Prostate gland (tissue), 2 donors: ENCODE measurements at regions not wholly inside any gene's neighbourhood (a gene's known extent, or its start where the extent isn't known, plus 50 kb on each side); places are given as distances from the start of the nearest gene placed in this dataset.

Source experiments
- POLR2A ChIP-seq: fragments of 450-650 bp; IDR thresholded peaks from one replicate; pipeline ENCODE4 v1.6.1; 2016; ENCODE audit warnings: antibody characterized with exemption, mild to moderate bottlenecking
- TF ChIP-seq, protein P1 (sequence below), 4 experiments: fragments of 200-600 bp in 2 of 4; fragments of 450-650 bp in 2 of 4; sonication (generic) in 2 of 4; IDR thresholded peaks; 1 replicate in 3 of 4; 2 replicates in 1 of 4; pipeline ENCODE4 v1.5.1; 2016 to 2019; ENCODE audit warnings: antibody characterized with exemption in 4 of 4, mild to moderate bottlenecking in 2 of 4, moderate library complexity in 2 of 4

DNA sequence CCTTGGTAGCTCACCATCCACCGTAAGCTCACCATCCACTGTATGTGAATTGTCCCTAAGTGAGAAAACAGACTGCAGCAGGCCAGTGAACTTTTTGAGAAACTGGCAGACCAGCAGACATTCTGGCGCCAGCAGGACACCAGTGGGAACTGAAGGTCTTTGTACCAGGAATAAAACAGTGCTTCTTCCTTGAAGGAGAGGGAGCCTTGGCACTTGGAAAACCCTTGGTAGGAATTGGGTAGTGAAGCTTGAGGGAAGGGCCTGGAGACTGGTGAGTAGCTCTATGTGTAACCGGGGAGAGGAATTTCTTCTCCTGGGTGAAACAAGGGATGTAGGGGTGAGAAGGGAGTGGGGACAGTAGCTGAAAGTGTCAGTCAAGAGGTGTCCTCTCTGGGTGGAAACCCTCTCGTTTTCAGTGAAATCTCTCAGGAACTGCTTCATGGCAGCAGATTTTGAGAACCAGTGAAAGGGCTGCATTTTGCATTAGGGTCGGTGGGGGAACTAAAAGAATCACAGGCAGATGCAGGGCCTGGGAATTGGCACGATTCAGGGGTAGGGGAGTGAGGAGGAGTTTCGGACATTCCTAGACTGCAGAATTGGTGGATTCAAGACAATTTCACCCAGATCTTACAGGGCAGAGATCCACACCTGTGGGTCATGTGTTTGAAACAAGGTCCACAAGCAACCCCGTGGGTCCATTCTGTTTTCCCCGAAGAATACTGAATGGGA lies 131.5 kb upstream of the DLX2 start:
- TF ChIP-seq, protein P1, sequence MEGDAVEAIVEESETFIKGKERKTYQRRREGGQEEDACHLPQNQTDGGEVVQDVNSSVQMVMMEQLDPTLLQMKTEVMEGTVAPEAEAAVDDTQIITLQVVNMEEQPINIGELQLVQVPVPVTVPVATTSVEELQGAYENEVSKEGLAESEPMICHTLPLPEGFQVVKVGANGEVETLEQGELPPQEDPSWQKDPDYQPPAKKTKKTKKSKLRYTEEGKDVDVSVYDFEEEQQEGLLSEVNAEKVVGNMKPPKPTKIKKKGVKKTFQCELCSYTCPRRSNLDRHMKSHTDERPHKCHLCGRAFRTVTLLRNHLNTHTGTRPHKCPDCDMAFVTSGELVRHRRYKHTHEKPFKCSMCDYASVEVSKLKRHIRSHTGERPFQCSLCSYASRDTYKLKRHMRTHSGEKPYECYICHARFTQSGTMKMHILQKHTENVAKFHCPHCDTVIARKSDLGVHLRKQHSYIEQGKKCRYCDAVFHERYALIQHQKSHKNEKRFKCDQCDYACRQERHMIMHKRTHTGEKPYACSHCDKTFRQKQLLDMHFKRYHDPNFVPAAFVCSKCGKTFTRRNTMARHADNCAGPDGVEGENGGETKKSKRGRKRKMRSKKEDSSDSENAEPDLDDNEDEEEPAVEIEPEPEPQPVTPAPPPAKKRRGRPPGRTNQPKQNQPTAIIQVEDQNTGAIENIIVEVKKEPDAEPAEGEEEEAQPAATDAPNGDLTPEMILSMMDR (IDR thresholded peaks at IDR 0.05) = no peak
- no peak for TF ChIP-seq POLR2A
